ENCODE measurements at regions not wholly inside any gene's neighbourhood (a gene's known extent, or its start where the extent isn't known, plus 50 kb on each side); places are given as distances from the start of the nearest gene placed in this dataset.

GRCh38 chr19:30677702-30678101, 305.5 kb downstream of the ZNF536 start:
- peaks cover 10% of the 10 kb centered on the region for H3K4me1 Mint-ChIP-seq

GRCh38 chr19:30676990-30677679, 305.0 kb downstream of the ZNF536 start:
- Histone ChIP-seq H3K4me3 (no peak overlapping the region), H3F3A (ENCODE audit: low read depth) (no peaks in the 10 kb centered on the region), H3K9me3 (ENCODE audit: low read depth) (no peaks in the 10 kb centered on the region), H3K79me2 (ENCODE audit: low read depth) (no peaks in the 10 kb centered on the region), H3K4me1 (peaks cover 6% of the 10 kb centered on the region), H2AFZ (replicated peaks) (no peak overlapping the region), H3K27me3 (no peaks in the 10 kb centered on the region), H3K9ac (no peak overlapping the region), H3K27ac (no peak overlapping the region), H3K36me3 (no peaks in the 10 kb centered on the region), H4K20me1 (ENCODE audit: low read depth) (no peaks in the 10 kb centered on the region), H3K4me2 (no peak overlapping the region)
- TF ChIP-seq EZH2phosphoT487 (IDR thresholded peaks at IDR 0.05) (no peak), EZH2 (IDR thresholded peaks at IDR 0.05) (no peak), CTCF (IDR thresholded peaks at IDR 0.05) (no peak)
- Mint-ChIP-seq H3K27ac (no peak overlapping the region), H3K36me3 (no peaks in the 10 kb centered on the region), H3K4me1 (peaks cover 8% of the 10 kb centered on the region), H3K9me3 (no peaks in the 10 kb centered on the region), H3K4me3 (no peak overlapping the region), H3K27me3 (ENCODE audit: insufficient read depth, low read depth) (no peaks in the 10 kb centered on the region)
- DNase-seq (ENCODE audit: low spot score): no peak

More at GRCh38 chr19:30677702-30678101, 305.5 kb downstream of the ZNF536 start:
- no peaks in the 10 kb centered on the region for H3F3A ChIP-seq (ENCODE audit: low read depth)
- H3K27ac ChIP-seq: no peak overlapping the region
- peaks cover 6% of the 10 kb centered on the region for H3K4me1 ChIP-seq
- H3K4me2 ChIP-seq: no peak overlapping the region
- no peak for DNase-seq (ENCODE audit: low spot score)
- Mint-ChIP-seq H3K4me3 (no peak overlapping the region), H3K9me3 (no peaks in the 10 kb centered on the region), H3K36me3 (no peaks in the 10 kb centered on the region), H3K27me3 (ENCODE audit: insufficient read depth, low read depth) (no peaks in the 10 kb centered on the region), H3K27ac (peak overlapping the region; percentile 50)
- H3K27me3 ChIP-seq: no peaks in the 10 kb centered on the region
- no peak overlapping the region for H3K9ac ChIP-seq
- no peak for TF ChIP-seq EZH2phosphoT487 (IDR thresholded peaks at IDR 0.05)
- TF ChIP-seq CTCF (IDR thresholded peaks at IDR 0.05): no peak
- TF ChIP-seq EZH2 (IDR thresholded peaks at IDR 0.05): no peak
- H3K36me3 ChIP-seq: no peaks in the 10 kb centered on the region
- no peak overlapping the region for H3K4me3 ChIP-seq
- no peak overlapping the region for H2AFZ ChIP-seq (replicated peaks)
- no peaks in the 10 kb centered on the region for H4K20me1 ChIP-seq (ENCODE audit: low read depth)
- H3K9me3 ChIP-seq (ENCODE audit: low read depth): no peaks in the 10 kb centered on the region
- no peaks in the 10 kb centered on the region for H3K79me2 ChIP-seq (ENCODE audit: low read depth)

- DNase-seq (ENCODE audit: low spot score): no peak
- H3K4me3 Mint-ChIP-seq: no peak overlapping the region
- Histone ChIP-seq H3K4me3 (no peak overlapping the region), H3K4me2 (no peak overlapping the region), H4K20me1 (ENCODE audit: low read depth) (no peaks in the 10 kb centered on the region), H3K9ac (no peak overlapping the region), H3K36me3 (no peaks in the 10 kb centered on the region), H3K9me3 (ENCODE audit: low read depth) (no peaks in the 10 kb centered on the region), H3K27ac (no peak overlapping the region), H3K4me1 (peaks cover 6% of the 10 kb centered on the region), H3K27me3 (no peaks in the 10 kb centered on the region), H3F3A (ENCODE audit: low read depth) (no peaks in the 10 kb centered on the region), H3K79me2 (ENCODE audit: low read depth) (no peaks in the 10 kb centered on the region), H2AFZ (replicated peaks) (no peak overlapping the region)
- H3K27ac Mint-ChIP-seq: no peak overlapping the region
- H3K36me3 Mint-ChIP-seq: no peaks in the 10 kb centered on the region
- H3K9me3 Mint-ChIP-seq: no peaks in the 10 kb centered on the region
- H3K4me1 Mint-ChIP-seq: peaks cover 8% of the 10 kb centered on the region
- peaks cover 3% of the 10 kb centered on the region for H3K27me3 Mint-ChIP-seq (ENCODE audit: insufficient read depth, low read depth)
- TF ChIP-seq EZH2 (IDR thresholded peaks at IDR 0.05) (no peak), CTCF (IDR thresholded peaks at IDR 0.05) (no peak), EZH2phosphoT487 (IDR thresholded peaks at IDR 0.05) (no peak)
Measured at GRCh38 chr19:30675086-30675485, 302.9 kb downstream of the ZNF536 start.

Data from neural progenitor cell (in vitro differentiated cells).